Astrocyte of the cerebellum (primary cell): ENCODE measurements at regions not wholly inside any gene's neighbourhood (a gene's known extent, or its start where the extent isn't known, plus 50 kb on each side); places are given as distances from the start of the nearest gene placed in this dataset.
"Not testable (repeated sequence)": the region's sequence is repeated elsewhere in the genome, so short reads cannot be mapped to it uniquely, and the experiment has no call there.

Source experiments
- DNase-seq: peaks from one replicate; pipeline ENCODE4 v3.0.0-alpha.2; 2011; ENCODE audit warnings: low read depth
- H3K4me3 ChIP-seq: 2 replicates; pipeline ENCODE4 v1.5.1; 2011; ENCODE audit warnings: mild to moderate bottlenecking, low read depth, low read length, moderate library complexity
- CTCF ChIP-seq: IDR thresholded peaks from 2 replicates; pipeline ENCODE4 v1.5.1; 2012; ENCODE audit warnings: low read length, low read depth, moderate library complexity, mild to moderate bottlenecking; ENCODE audit errors: missing control alignments
- in situ Hi-C: cut with HindIII; loops from 2 replicates; pipeline ENCODE4 v1.10.0; 2017; ENCODE audit warnings: low sequenced_read_pairs

- H3K4me3 ChIP-seq: no peak overlapping the region
- DNase-seq: no peak
- no peak for TF ChIP-seq CTCF
- in situ Hi-C loops: no loop called here
Observed at GRCh38 chr20:48371211-48371610, 456.6 kb downstream of the PREX1 start.

DNA sequence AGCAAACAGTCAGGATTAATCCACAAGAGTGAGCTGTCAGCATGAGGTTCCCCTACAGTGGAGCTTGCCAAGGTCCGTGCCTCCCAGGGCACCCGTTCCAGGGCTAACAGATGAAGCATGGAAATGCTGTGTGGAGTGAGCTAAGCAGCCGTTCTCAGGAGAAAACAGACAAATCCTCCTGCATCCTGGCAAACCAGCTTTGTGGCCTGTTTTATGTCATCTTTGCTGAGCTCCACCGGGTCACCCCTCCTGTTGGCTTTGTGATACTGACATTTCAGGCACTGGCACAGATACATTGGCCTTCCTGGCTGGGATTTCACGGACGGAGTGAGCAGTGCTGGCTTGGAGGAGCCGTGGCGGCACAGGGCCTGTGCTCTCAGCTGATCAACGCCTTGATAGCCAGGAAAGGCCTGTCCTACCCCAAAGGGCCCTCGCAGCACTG is 459.2 kb downstream of the PREX1 start:
- peak; percentile 4 for DNase-seq
- H3K4me3 ChIP-seq, in situ Hi-C loops: not testable (repeated sequence)

DNA sequence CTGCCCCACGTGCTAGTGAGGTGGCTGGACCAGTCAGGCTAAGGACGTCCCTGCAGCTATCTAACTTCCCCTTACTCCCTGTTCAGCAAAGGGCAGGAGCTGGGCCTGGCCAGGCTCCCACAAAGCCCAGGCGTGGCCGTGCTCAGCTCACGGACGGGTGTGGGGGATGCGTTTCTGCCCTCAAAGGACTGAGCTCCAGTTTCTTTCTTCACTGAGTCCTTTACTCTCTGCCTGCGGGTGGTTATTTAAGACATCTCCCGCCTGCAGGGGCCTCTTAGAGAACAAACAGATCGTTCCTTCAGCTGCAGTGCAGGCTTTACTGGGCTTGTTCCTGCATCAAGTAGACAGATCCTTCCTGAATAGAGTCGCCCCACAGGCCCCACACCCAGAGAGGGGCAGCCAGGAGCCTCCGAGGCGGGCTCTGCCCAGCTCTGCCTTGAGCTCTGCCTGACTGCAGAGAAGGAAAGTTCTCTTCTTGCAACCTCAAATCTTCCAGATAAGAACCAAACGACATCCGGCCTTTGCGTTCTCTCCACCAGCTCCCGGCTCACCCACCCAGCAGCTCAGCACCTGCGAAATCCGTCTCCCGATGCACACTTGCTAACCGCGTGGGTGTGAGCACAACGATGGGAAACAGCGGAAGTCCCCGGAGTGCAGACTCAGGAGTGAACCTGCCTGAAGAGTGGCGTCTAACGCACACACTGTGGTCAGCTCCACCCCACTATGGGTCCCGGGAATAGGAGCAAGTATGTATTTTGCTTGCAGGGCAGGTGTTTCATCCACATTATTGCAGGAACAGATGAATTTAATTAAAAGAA is 460.0 kb downstream of the PREX1 start:
- in situ Hi-C loops, DNase-seq, H3K4me3 ChIP-seq: not testable (repeated sequence)

DNA sequence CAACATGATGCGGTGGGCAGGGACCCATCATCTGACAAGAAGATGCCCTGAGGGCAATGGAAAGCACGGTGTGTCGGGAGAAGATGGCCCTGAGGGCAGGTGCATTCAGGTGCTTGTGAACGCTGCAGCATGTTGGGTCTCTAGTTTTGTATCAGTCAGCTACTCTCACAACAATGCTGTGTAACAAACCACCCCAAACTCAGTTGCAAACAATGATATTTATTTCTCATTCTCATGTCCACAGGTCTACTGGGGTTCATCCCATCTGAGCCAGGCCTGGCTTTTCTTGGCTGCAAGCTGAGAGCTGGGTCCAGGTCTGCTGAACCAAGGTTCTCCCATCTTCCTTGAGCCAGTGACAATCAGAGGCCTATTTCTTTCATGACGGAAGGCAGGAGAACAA is 461.6 kb downstream of the PREX1 start:
- TF ChIP-seq CTCF: no peak
- no peak overlapping the region for H3K4me3 ChIP-seq
- no peak for DNase-seq
- in situ Hi-C loops: no loop called here

DNA sequence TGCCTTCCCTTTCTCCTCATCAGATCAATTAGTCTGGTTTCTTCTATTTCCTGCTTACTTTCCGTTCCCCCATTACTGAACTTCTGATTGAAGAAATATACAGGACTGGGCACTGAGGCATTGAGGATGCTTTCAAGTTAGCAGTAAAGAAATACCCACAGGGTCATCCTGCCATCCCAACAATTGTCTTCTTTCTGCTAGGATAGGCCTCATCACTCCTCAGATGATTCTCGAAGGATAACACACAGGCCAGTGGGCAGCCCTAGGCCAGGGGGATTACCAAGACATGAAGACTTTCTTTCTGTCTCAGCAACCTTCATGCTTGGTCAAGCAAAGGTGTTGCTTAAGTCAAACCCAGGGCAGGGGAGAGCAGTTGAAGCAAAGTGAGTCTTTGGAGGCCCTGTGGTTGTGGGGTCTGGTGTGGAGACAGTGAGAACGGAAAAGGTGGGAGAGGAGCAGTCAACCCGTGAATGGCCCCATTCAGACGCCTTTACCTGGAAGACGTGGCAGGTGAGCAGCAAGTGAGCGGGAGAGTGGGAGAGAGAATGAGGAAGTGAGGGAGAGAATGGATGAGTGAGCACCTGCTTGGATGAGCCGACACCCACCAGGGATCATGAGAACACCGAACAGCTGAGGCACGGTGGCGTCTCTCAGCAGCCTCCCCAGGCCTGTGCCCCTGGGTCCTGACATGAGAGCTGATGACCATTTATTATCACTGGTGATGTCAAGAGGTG is 462.9 kb downstream of the PREX1 start:
- DNase-seq: no peak
- TF ChIP-seq CTCF: no peak
- H3K4me3 ChIP-seq: no peak overlapping the region
- in situ Hi-C loops: no loop called here

DNA sequence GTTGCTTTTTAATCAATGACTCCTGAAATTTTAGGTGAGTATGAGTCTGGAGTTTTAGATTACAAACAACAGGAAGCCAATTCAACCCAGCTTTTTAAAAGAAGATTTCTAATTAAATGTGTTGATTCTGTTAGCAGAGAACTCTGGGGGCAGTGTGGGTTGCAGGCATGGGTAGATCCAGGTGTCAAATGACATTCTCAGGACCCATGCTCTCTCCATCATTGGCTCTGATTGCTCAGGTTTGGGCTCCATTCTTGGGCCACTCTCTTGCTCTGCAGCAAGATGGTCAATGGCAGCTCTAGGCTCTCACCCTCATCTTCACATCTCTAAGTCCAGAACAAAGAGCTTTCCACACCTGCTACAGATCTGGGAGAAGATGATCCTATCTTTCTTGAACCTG is 463.7 kb downstream of the PREX1 start:
- in situ Hi-C loops: no loop called here
- no peak for TF ChIP-seq CTCF
- H3K4me3 ChIP-seq: no peak overlapping the region
- no peak for DNase-seq

GRCh38 chr20:48360342-48360975 is 467.3 kb downstream of the PREX1 start:
- in situ Hi-C loops: no loop called here
- no peak for DNase-seq
- H3K4me3 ChIP-seq: no peak overlapping the region
- no peak for TF ChIP-seq CTCF
